A549 (cell line): ENCODE measurements at regions not wholly inside any gene's neighbourhood (a gene's known extent, or its start where the extent isn't known, plus 50 kb on each side); places are given as distances from the start of the nearest gene placed in this dataset.
"Not testable (repeated sequence)": the region's sequence is repeated elsewhere in the genome, so short reads cannot be mapped to it uniquely, and the experiment has no call there.

ENCODE experiments used
- ATAC-seq, 2 experiments: fragments of 200-7000 bp in 1 of 2; fragments of >200 bp in 1 of 2; cut with Nextera tagmentation in 1 of 2; cut with Tn5 transposase in 1 of 2; 3 replicates each; pipeline versions ENCODE4 v1.8.0 to v1.9.1; 2018 to 2020; ENCODE audit warnings: mild to moderate bottlenecking in 1 of 2, moderate library complexity in 1 of 2
- CTCF ChIA-PET: fragments of 300-600 bp; sonication (Branson Sonifier 250); formaldehyde crosslinking; extraction: SDS; loops from one replicate; lab custom pipeline; 2021; ENCODE audit warnings: antibody characterized with exemption, inconsistent platforms; lab: Yijun Ruan, JAX
- POLR2A ChIA-PET: fragments of 350-600 bp; formaldehyde crosslinking; extraction: SDS; loops from one replicate; lab custom pipeline; 2021; ENCODE audit warnings: antibody characterized with exemption, inconsistent platforms; lab: Yijun Ruan, JAX
- DNase-seq, 2 experiments: peaks; one replicate each; pipeline versions ENCODE4 v3.0.0 to v3.0.0-alpha.2; 2011 to 2016; ENCODE audit warnings: low read depth in 1 of 2, low spot score in 1 of 2
- FAIRE-seq: peaks from 2 replicates; lab custom pipeline; 2011; peaks lifted over from hg19 to GRCh38; lab: Jason Lieb, UNC
- H3K27ac ChIP-seq, 2 experiments: fragments of >200 bp; sonication (Bioruptor Twin); formaldehyde crosslinking; 3 replicates each; pipeline ENCODE4 v1.5.1; 2016 to 2017
- H3K4me1 ChIP-seq: fragments of >200 bp; sonication (Bioruptor Twin); formaldehyde crosslinking; 3 replicates; pipeline ENCODE4 v1.6.1; 2016
- H3K4me2 ChIP-seq: fragments of >200 bp; sonication (Bioruptor Twin); formaldehyde crosslinking; 3 replicates; pipeline ENCODE4 v1.6.1; 2016
- H3K4me3 ChIP-seq: fragments of >200 bp; sonication (Bioruptor Twin); formaldehyde crosslinking; 3 replicates; pipeline ENCODE4 v1.5.1; 2016
- H3K9me3 ChIP-seq: fragments of >200 bp; sonication (Bioruptor Twin); formaldehyde crosslinking; 3 replicates; pipeline ENCODE4 v1.6.1; 2016
- WGBS: methylation state at CpG from one replicate; pipeline ENCODE4 v1.1.6; 2017; ENCODE audit errors: missing lambda C conversion rate; 5-methylcytosine and 5-hydroxymethylcytosine counted together

DNA sequence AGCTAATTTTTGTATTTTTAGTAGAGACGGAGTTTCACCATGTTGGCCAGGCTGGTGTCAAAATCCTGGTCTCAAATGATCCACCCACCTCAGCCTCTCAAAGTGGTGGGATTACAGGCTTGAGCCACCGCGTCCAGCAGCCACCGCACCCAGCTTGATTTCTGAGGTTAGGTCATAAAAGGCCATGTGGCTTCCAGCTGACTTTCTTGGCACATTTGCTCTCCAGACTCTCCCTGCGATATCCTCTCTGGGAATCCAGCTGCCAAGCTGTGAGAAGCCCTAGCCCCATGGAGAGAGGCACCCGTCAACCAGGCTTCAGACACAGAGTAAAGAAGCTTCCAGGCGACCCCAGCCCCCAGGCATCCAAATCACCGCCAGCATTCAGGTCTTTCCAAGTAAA is 58.2 kb upstream of the SPDYE9 start:
- POLR2A ChIA-PET, H3K4me2 ChIP-seq, H3K9me3 ChIP-seq, H3K4me3 ChIP-seq, DNase-seq, H3K4me1 ChIP-seq, ATAC-seq, FAIRE-seq, CTCF ChIA-PET, H3K27ac ChIP-seq: not testable (repeated sequence)
- 94% methylated on average over 4 of the region's 8 CpGs for WGBS

DNA sequence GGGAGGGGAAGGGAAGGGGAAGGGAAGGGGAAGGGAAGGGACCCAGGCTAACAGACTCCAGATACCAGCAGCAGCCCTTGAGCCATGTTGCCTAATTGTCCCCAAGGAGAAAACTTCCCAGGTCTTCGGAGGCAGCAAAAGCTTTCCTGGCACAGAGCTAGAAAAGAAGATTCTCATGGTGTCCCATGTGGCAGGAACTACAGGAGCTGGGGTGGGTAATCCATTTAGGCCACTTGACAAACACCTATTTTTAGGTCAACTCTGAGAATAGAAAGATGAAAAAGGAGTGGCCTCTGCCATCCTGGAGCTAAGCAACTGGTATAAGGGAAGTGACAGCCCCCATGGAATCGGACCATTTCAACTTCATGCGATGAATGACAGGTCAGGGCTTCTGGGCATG is 52.1 kb upstream of the SPDYE9 start:
- H3K4me3 ChIP-seq, H3K4me2 ChIP-seq, CTCF ChIA-PET, DNase-seq, FAIRE-seq, POLR2A ChIA-PET, H3K4me1 ChIP-seq, H3K9me3 ChIP-seq, H3K27ac ChIP-seq: not testable (repeated sequence)
- WGBS = no CpG with 5 or more reads among the region's 3 CpGs
- ATAC-seq = peak; percentile 51 to 62; a peak in 5 of 6 replicates
